OCI-LY7 (cell line): ENCODE measurements at regions not wholly inside any gene's neighbourhood (a gene's known extent, or its start where the extent isn't known, plus 50 kb on each side); places are given as distances from the start of the nearest gene placed in this dataset.
"Not testable (repeated sequence)": the region's sequence is repeated elsewhere in the genome, so short reads cannot be mapped to it uniquely, and the experiment has no call there.

Experiments
- BruUV-seq: library from RNA; stranded (reverse); fragments of 400-500 nt; replicated peaks from 2 replicates; lab custom pipeline; 2021; lab: Mats Ljungman, UMichigan
- CTCF ChIA-PET: fragments of 300-600 bp; sonication (Branson Sonifier 250); formaldehyde crosslinking; loops from one replicate; lab custom pipeline; 2022; ENCODE audit warnings: antibody characterized with exemption; ENCODE audit not compliant: unreplicated experiment; lab: Charles Lee
- POLR2A ChIA-PET: fragments of 300-600 bp; sonication (Branson Sonifier 250); formaldehyde crosslinking; loops from one replicate; lab custom pipeline; 2022; ENCODE audit warnings: antibody characterized with exemption; lab: Charles Lee
- DNase-seq: peaks from one replicate; pipeline ENCODE4 v3.0.0-alpha.2; 2015; ENCODE audit warnings: low spot score
- H2AFZ ChIP-seq: fragments of 200-600 bp; sonication (generic), shearing (Covaris generic); 2 replicates; pipeline ENCODE4 v1.6.1; 2014; ENCODE audit warnings: mild to moderate bottlenecking, antibody characterized with exemption, low read length, moderate library complexity
- H3K27ac ChIP-seq: fragments of 200-600 bp; sonication (generic); 2 replicates; pipeline ENCODE4 v1.5.1; 2014; ENCODE audit warnings: mixed run types, low read depth, mild to moderate bottlenecking, moderate library complexity, low read length, inconsistent platforms; ENCODE audit not compliant: poor library complexity, severe bottlenecking
- H3K36me3 ChIP-seq: fragments of 200-600 bp; sonication (generic); 2 replicates; pipeline ENCODE4 v1.6.1; 2014; ENCODE audit warnings: mild to moderate bottlenecking, antibody characterized with exemption, low read length, moderate library complexity, mixed read lengths; ENCODE audit not compliant: insufficient read depth
- H3K4me1 ChIP-seq: fragments of 200-600 bp; sonication (generic); 2 replicates; pipeline ENCODE4 v1.5.1; 2014; ENCODE audit warnings: mild to moderate bottlenecking, low read length; ENCODE audit not compliant: insufficient read depth, poor library complexity, severe bottlenecking
- H3K4me2 ChIP-seq: fragments of 200-600 bp; sonication (generic); 2 replicates; pipeline ENCODE4 v1.6.1; 2014; ENCODE audit warnings: mild to moderate bottlenecking, low read length
- H3K4me3 ChIP-seq: fragments of 200-600 bp; sonication (generic); 2 replicates; pipeline ENCODE4 v1.5.1; 2014; ENCODE audit warnings: mild to moderate bottlenecking, low read depth, low read length; ENCODE audit not compliant: poor library complexity, severe bottlenecking
- H3K79me2 ChIP-seq: fragments of 200-600 bp; sonication (generic); 2 replicates; pipeline ENCODE4 v1.6.1; 2016; ENCODE audit warnings: low read depth, mild to moderate bottlenecking, low read length, moderate library complexity, mixed read lengths; ENCODE audit not compliant: insufficient read depth
- H3K9me2 ChIP-seq: fragments of 200-600 bp; sonication (generic); 2 replicates; pipeline ENCODE4 v1.6.1; 2016; ENCODE audit warnings: mild to moderate bottlenecking, low read length, mixed read lengths; ENCODE audit not compliant: insufficient read depth
- H3K9me3 ChIP-seq: fragments of 200-600 bp; sonication (generic); 2 replicates; pipeline ENCODE4 v1.6.1; 2014; ENCODE audit warnings: mild to moderate bottlenecking, mixed run types, low read length, mixed read lengths
- H4K20me1 ChIP-seq: fragments of 200-600 bp; sonication (generic); 2 replicates; pipeline ENCODE4 v1.6.1; 2014; ENCODE audit warnings: mild to moderate bottlenecking, antibody characterized with exemption, low read length, moderate library complexity, mixed read lengths; ENCODE audit not compliant: insufficient read depth
- EZH2phosphoT487 ChIP-seq: fragments of 200-600 bp; sonication (generic); IDR thresholded peaks from 2 replicates; pipeline ENCODE4 v1.6.1; 2018; ENCODE audit warnings: low read depth, borderline replicate concordance, mild to moderate bottlenecking, mixed run types, antibody characterized with exemption, low read length, moderate library complexity, mixed read lengths
- intact Hi-C: fragments of 100-400 bp; cut with micrococcal nuclease; formaldehyde crosslinking; loops from one replicate; pipeline ENCODE4 v1.10.0; 2022; ENCODE audit not compliant: unreplicated experiment
- TF ChIP-seq, protein P1 (sequence below): fragments of 200-600 bp; sonication (generic); conservative IDR thresholded peaks from 2 replicates; pipeline ENCODE4 v1.5.1; 2014; ENCODE audit warnings: mild to moderate bottlenecking, antibody characterized with exemption, low read length, moderate library complexity, mixed read lengths

DNA sequence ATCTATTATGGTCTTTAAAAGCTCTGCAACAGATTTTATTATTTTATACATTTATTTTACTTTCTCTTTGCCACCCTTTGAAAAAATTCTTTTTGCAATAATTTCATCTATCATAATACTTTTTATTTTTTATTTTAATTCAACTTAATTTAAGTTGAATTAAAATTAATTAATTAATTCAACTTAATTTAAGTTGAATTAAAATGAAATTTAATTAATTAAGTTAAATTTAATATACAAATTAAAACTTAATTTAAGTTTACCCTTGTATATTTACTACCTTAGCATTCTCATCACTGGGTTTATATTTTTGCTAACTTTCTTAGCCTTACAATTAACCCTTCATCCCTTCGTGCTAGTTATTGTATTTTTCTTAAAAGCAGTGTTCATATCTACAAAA lies 301.4 kb downstream of the SLITRK5 start:
- H3K36me3 ChIP-seq, result no peaks in the 10 kb centered on the region
- H3K27ac ChIP-seq, result no peak overlapping the region
- H2AFZ ChIP-seq, result no peak overlapping the region
- no peaks in the 10 kb centered on the region for H4K20me1 ChIP-seq
- H3K4me1 ChIP-seq, result no peaks in the 10 kb centered on the region
- no TSS peak for BruUV-seq
- ChIA-PET POLR2A (interaction anchor here (0.6 to 1.4 kb wide), 3 partner anchors 16 to 319 kb away, joined by 3 to 4 read pairs (median 4); no protein-coding TSS in a partner anchor), CTCF (no interaction called here)
- no peaks in the 10 kb centered on the region for H3K79me2 ChIP-seq
- no peak for DNase-seq
- intact Hi-C loops, result no loop called here
- H3K4me2 ChIP-seq, result no peak overlapping the region
- no peaks in the 10 kb centered on the region for H3K9me3 ChIP-seq
- no peak for TF ChIP-seq EZH2phosphoT487
- TF ChIP-seq, protein P1, sequence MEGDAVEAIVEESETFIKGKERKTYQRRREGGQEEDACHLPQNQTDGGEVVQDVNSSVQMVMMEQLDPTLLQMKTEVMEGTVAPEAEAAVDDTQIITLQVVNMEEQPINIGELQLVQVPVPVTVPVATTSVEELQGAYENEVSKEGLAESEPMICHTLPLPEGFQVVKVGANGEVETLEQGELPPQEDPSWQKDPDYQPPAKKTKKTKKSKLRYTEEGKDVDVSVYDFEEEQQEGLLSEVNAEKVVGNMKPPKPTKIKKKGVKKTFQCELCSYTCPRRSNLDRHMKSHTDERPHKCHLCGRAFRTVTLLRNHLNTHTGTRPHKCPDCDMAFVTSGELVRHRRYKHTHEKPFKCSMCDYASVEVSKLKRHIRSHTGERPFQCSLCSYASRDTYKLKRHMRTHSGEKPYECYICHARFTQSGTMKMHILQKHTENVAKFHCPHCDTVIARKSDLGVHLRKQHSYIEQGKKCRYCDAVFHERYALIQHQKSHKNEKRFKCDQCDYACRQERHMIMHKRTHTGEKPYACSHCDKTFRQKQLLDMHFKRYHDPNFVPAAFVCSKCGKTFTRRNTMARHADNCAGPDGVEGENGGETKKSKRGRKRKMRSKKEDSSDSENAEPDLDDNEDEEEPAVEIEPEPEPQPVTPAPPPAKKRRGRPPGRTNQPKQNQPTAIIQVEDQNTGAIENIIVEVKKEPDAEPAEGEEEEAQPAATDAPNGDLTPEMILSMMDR, result no peak
- no peaks in the 10 kb centered on the region for H3K9me2 ChIP-seq
- no peak overlapping the region for H3K4me3 ChIP-seq

DNA sequence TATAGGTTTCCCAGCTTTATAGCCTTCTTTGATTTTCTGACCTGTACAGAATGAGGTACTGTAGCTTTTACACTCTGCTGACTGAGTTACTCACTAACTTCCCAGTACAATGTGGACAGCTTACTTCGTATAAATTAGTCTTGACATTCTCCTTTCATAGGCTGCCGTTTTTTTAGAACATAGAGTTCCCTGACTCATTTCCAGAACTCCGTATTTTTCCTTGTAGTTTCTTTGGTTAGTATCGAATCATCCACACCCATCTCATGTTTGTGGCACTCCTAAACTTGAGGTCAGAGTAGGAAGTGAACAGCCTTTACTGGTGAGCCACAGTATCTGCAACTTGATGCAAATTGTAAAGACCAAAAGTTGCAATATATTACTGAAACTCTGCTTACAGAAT lies 303.9 kb downstream of the SLITRK5 start:
- Histone ChIP-seq H4K20me1 (no peaks in the 10 kb centered on the region), H3K36me3 (no peaks in the 10 kb centered on the region), H2AFZ (no peak overlapping the region), H3K79me2 (no peaks in the 10 kb centered on the region), H3K4me2 (no peak overlapping the region), H3K4me1 (no peaks in the 10 kb centered on the region), H3K9me3 (no peaks in the 10 kb centered on the region), H3K4me3 (no peak overlapping the region), H3K27ac (no peak overlapping the region), H3K9me2 (no peaks in the 10 kb centered on the region)
- intact Hi-C loops, result no loop called here
- TF ChIP-seq, protein P1, result no peak
- no peak for TF ChIP-seq EZH2phosphoT487
- no TSS peak for BruUV-seq
- POLR2A ChIA-PET, result interaction anchor here (0.7 to 1.2 kb wide), 2 partner anchors 30 to 1055 kb away, joined by 3 to 4 read pairs; no protein-coding TSS in a partner anchor
- no peak for DNase-seq
- CTCF ChIA-PET, result no interaction called here

DNA sequence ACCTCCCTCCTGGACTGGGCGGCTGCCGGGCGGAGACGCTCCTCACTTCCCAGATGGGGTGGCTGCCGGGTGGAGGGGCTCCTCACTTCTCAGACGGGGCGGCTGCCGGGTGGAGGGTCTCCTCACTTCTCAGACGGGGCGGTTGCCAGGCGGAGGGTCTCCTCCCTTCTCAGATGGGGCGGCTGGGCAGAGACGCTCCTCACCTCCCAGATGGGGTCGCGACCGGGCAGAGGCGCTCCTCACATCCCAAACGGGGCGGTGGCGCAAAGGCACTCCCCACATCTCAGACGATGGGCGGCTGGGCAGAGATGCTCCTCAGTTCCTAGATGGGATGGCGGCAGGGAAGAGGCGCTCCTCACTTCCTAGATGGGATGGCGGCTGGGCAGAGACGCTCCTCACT lies 305.5 kb downstream of the SLITRK5 start:
- H3K9me2 ChIP-seq, POLR2A ChIA-PET, CTCF ChIA-PET, H3K4me3 ChIP-seq, H3K79me2 ChIP-seq, H3K9me3 ChIP-seq, intact Hi-C loops, H3K27ac ChIP-seq, DNase-seq, H3K36me3 ChIP-seq, H4K20me1 ChIP-seq, H2AFZ ChIP-seq, H3K4me2 ChIP-seq, BruUV-seq, H3K4me1 ChIP-seq: not testable (repeated sequence)
